Left cardiac atrium (tissue), 4 donors: ENCODE measurements at regions not wholly inside any gene's neighbourhood (a gene's known extent, or its start where the extent isn't known, plus 50 kb on each side); places are given as distances from the start of the nearest gene placed in this dataset.

Experiments used
- ATAC-seq, 2 donors: fragments of 200-7000 bp; cut with Tn5 transposase; one replicate each; pipeline ENCODE4 v1.9.1; 2020; ENCODE audit warnings: mild to moderate bottlenecking in 2 of 2, moderate library complexity in 2 of 2
- DNase-seq: peaks from one replicate; pipeline ENCODE4 v3.0.0-alpha.2; 2020
- intact Hi-C, 2 donors: fragments of 100-400 bp; cut with DNase I; formaldehyde crosslinking; loops; one replicate each; pipeline versions ENCODE4 v1.14.1 to v1.15.1; 2022 to 2023
- donor health status: DM: no; HTN: yes; CAD: no.
- donor health status: DM: no; HTN: yes; CAD: no; lungs with severe emphysema.
- donor health status: DM: yes; HTN: yes; CAD: no.
- donor health status: Dilated cardiomyopathy.

- intact Hi-C loops: no loop called here
- DNase-seq (no peak), ATAC-seq (no peak)
Observed at GRCh38 chr13:58018865-58019264, 387.3 kb downstream of the PCDH17 start.

- ATAC-seq: no peak
- intact Hi-C loops: no loop called here
- DNase-seq: no peak
Observed at GRCh38 chr13:58024103-58024502, 392.6 kb downstream of the PCDH17 start.

- ATAC-seq: no peak
- intact Hi-C loops: no loop called here
- DNase-seq: no peak
Observed at GRCh38 chr13:58025821-58026220, 394.3 kb downstream of the PCDH17 start.

GRCh38 chr13:58032676-58033460, 401.3 kb downstream of the PCDH17 start:
- intact Hi-C loops: no loop called here
- no peak for DNase-seq
- no peak for ATAC-seq

GRCh38 chr13:58043971-58044370, 412.4 kb downstream of the PCDH17 start:
- ATAC-seq (no peak), DNase-seq (no peak)
- intact Hi-C loops: no loop called here

GRCh38 chr13:58048670-58049069, 417.1 kb downstream of the PCDH17 start:
- ATAC-seq (peak in 1 of 2 donors; percentile 52), DNase-seq (no peak)
- intact Hi-C loops: no loop called here

- ATAC-seq (no peak), DNase-seq (no peak)
- intact Hi-C loops: no loop called here
Observed at GRCh38 chr13:58051396-58051795, 419.9 kb downstream of the PCDH17 start.

GRCh38 chr13:58051807-58052375, 420.3 kb downstream of the PCDH17 start:
- ATAC-seq: no peak
- intact Hi-C loops: no loop called here
- DNase-seq: no peak

- ATAC-seq (no peak), DNase-seq (no peak)
- intact Hi-C loops: no loop called here
Observed at GRCh38 chr13:58056426-58056825, 424.9 kb downstream of the PCDH17 start.

GRCh38 chr13:58059624-58060023, 428.1 kb downstream of the PCDH17 start:
- intact Hi-C loops: no loop called here
- DNase-seq: no peak
- no peak for ATAC-seq

GRCh38 chr13:58080806-58081205, 449.3 kb downstream of the PCDH17 start:
- ATAC-seq (no peak), DNase-seq (no peak)

GRCh38 chr13:58081301-58081820, 449.8 kb downstream of the PCDH17 start:
- DNase-seq (no peak), ATAC-seq (no peak)
- intact Hi-C loops: no loop called here

More at GRCh38 chr13:58080806-58081205, 449.3 kb downstream of the PCDH17 start:
- intact Hi-C loops: no loop called here

GRCh38 chr13:58083064-58083463, 451.5 kb downstream of the PCDH17 start:
- no peak for DNase-seq
- intact Hi-C loops: no loop called here
- no peak for ATAC-seq

- no peak for ATAC-seq
- intact Hi-C loops: no loop called here
- no peak for DNase-seq
Observed at GRCh38 chr13:58085274-58085673, 453.7 kb downstream of the PCDH17 start.

- ATAC-seq: no peak
Observed at GRCh38 chr13:58085819-58086218, 454.3 kb downstream of the PCDH17 start.

GRCh38 chr13:58087566-58087965, 456.0 kb downstream of the PCDH17 start:
- intact Hi-C loops: no loop called here
- DNase-seq (no peak), ATAC-seq (no peak)

More at GRCh38 chr13:58085819-58086218, 454.3 kb downstream of the PCDH17 start:
- intact Hi-C loops: no loop called here
- no peak for DNase-seq

- DNase-seq: no peak
- no peak for ATAC-seq
- intact Hi-C loops: no loop called here
Observed at GRCh38 chr13:58093394-58093793, 461.9 kb downstream of the PCDH17 start.

GRCh38 chr13:58097831-58098230, 466.3 kb downstream of the PCDH17 start:
- ATAC-seq (no peak), DNase-seq (no peak)
- intact Hi-C loops: no loop called here

- intact Hi-C loops: no loop called here
- no peak for ATAC-seq
- DNase-seq: no peak
Observed at GRCh38 chr13:58119351-58119750, 487.8 kb downstream of the PCDH17 start.

GRCh38 chr13:58119804-58120203, 488.3 kb downstream of the PCDH17 start:
- ATAC-seq (no peak), DNase-seq (no peak)
- intact Hi-C loops: no loop called here

GRCh38 chr13:58126496-58126895, 495.0 kb downstream of the PCDH17 start:
- ATAC-seq: no peak
- intact Hi-C loops: no loop called here
- DNase-seq: no peak
